C4-2B (cell line): ENCODE measurements at regions not wholly inside any gene's neighbourhood (a gene's known extent, or its start where the extent isn't known, plus 50 kb on each side); places are given as distances from the start of the nearest gene placed in this dataset.
"Not testable (repeated sequence)": the region's sequence is repeated elsewhere in the genome, so short reads cannot be mapped to it uniquely, and the experiment has no call there.

Experiments
- H3K27ac ChIP-seq: fragments of 450-650 bp; 2 replicates; pipeline ENCODE4 v1.5.1; 2017
- ZFX ChIP-seq: fragments of 450-650 bp; IDR thresholded peaks from 2 replicates; pipeline ENCODE4 v1.6.1; 2017
- TF ChIP-seq, protein P1 (sequence below): fragments of 450-650 bp; conservative IDR thresholded peaks from 2 replicates; pipeline ENCODE4 v1.5.1; 2017; ENCODE audit warnings: mild to moderate bottlenecking

DNA sequence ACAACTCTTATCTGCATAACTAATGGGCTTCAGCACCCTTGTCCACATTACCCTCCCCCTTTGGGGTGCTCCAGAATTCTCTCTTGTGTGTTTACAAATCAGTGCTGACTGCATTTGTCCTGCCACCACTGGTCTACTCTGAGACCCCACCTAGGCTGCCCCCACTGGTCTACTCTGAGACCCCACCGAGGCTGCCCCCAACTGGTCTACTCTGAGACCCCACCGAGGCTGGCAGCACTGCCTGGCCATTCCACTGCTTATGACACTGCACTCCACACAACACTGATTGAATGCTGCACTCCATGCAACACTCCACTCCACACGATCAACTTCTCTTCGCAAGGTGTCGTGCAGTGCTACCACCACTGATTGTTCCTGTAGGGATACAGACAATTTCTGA lies 1459.2 kb upstream of the SLC10A2 start:
- no peak overlapping the region for H3K27ac ChIP-seq
- TF ChIP-seq, protein P1, sequence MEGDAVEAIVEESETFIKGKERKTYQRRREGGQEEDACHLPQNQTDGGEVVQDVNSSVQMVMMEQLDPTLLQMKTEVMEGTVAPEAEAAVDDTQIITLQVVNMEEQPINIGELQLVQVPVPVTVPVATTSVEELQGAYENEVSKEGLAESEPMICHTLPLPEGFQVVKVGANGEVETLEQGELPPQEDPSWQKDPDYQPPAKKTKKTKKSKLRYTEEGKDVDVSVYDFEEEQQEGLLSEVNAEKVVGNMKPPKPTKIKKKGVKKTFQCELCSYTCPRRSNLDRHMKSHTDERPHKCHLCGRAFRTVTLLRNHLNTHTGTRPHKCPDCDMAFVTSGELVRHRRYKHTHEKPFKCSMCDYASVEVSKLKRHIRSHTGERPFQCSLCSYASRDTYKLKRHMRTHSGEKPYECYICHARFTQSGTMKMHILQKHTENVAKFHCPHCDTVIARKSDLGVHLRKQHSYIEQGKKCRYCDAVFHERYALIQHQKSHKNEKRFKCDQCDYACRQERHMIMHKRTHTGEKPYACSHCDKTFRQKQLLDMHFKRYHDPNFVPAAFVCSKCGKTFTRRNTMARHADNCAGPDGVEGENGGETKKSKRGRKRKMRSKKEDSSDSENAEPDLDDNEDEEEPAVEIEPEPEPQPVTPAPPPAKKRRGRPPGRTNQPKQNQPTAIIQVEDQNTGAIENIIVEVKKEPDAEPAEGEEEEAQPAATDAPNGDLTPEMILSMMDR, result no peak
- TF ChIP-seq ZFX, result no peak

DNA sequence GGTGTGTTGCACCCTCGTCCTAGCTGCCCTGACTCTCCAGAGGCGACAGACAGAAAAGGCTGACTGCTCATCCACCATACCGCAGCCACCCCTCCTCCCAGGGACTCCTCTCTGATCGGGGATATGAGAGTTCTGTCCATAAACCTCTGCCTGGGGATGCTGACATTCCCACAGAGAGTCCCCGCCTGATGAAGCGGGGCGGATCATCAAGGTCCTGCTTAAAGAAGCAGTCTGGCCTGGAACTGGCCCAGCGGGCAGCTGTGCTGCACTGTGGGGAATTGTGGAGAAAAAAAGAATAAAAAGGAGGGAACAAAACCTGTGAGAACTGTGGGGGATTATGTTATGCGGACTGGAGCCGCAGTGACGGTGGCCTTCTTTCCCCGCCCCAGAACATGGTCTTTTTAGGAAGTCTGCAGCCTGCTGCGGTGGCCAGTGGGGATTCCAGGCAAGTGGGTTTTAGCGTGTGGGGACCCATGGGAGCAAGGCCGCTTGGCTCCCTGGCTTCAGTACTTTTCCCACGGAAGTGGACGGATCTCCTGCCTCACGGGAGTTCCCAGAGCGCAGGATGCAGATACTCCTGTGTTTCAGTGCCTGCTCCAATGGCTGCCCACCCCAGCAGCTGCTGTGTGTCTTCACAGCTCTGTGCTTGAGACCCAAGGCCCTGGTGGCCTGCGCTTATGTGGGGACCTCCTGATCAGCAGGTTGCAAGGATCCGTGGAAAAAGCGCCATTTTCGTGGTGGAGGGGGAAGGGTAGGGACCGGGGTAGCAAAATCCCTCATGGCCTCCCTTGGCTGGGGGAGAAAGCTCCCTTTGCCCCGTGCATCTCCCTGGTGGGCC lies 1456.2 kb upstream of the SLC10A2 start:
- no peak overlapping the region for H3K27ac ChIP-seq
- no peak for TF ChIP-seq ZFX
- TF ChIP-seq, protein P1, result no peak

DNA sequence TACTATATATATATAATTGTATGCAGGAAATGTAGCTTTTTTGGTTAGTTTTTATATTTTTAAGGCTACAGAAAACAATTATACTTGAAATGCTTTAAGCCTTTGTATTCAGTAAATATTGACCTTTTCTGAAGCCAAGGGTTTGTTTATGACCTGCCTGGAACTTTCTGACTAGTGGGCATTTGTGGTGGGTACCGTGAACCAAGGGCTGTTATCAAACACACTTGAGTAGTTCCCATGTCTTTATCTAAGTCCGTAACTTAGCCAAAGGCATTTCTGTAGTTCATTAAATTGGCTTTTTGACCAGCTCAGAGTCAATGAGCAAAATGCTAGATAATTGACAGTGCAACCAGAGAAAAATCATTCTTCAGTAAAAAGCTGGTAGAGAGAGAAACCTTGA lies 1444.2 kb upstream of the SLC10A2 start:
- H3K27ac ChIP-seq, result no peak overlapping the region
- TF ChIP-seq, protein P1, result no peak
- TF ChIP-seq ZFX, result no peak

DNA sequence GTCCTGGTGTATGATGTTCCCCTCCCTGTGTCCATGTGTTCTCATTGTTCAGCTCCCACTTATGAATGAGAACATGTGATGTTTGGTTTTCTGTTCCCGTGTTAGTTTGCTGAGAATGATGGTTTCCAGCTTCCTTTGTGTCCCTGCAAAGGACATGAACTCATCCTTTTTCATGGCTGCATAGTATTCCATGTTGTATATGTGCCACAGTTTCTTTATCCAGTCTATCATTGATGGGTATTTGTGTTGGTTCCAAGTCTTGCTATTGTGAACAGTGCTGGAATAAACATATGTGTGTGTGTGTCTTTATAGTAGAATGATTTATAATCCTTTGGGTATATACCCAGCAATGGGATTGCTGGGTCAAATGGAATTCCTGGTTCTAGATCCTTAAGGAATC lies 1427.3 kb upstream of the SLC10A2 start:
- H3K27ac ChIP-seq, result not testable (repeated sequence)

DNA sequence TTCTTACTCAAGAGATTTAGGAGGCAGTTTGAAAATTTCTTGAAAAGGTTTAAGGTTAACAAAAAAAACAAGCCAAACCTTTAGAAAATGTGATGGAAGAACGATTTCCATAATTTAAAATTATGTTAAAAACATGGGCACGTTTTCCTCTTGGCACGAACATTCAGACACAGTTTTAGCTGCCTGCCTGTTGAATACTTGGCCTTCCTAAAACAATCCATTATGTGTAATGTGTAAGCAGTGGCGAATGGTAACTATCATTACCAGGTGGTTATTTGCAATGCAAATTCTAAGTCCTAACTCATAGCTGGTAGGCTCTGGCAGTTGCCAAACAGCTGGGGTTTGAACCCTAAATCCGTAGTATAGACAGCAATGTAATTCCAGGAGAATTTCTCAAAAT lies 1425.7 kb upstream of the SLC10A2 start:
- H3K27ac ChIP-seq, result no peak overlapping the region
- TF ChIP-seq, protein P1, result no peak
- no peak for TF ChIP-seq ZFX

DNA sequence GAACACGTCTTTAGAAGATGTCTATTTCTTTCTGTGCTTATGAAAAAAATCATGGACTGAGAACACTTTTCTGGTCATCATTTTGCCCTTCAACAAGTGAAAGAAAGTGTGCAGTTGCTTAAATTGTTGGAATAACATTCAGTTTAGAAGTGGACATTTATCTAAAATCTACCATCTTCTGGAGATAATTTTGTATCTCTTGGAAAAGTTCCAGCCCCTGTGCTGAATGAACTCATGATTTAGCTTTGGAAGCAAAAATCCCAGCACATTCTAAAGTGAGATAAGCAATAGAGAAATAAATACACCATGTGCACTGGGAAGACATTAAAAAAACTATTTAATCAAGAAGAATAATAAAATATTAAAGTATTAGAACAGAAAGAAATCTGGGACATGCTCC lies 1420.8 kb upstream of the SLC10A2 start:
- no peak overlapping the region for H3K27ac ChIP-seq
- no peak for TF ChIP-seq ZFX
- TF ChIP-seq, protein P1, result no peak

DNA sequence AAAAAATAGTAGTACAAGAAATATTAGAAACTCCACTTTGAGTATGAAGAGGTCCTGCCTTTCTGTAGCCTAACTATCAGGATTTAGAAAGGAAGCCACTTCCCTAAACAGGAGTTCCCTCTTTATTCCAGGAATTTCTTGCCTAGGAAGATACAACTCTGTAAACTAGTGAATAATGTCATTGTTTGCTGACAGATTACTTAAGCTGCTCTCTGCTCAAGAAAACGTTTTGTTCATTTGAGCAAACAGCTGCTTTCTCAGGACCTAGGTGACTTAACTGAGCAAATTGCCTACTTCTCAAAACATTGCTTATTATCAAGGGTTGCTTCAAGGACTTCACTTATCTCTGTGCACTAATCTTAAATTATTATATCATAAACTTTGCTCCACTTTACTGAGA lies 1419.4 kb upstream of the SLC10A2 start:
- no peak for TF ChIP-seq ZFX
- TF ChIP-seq, protein P1, result no peak
- H3K27ac ChIP-seq, result no peak overlapping the region

DNA sequence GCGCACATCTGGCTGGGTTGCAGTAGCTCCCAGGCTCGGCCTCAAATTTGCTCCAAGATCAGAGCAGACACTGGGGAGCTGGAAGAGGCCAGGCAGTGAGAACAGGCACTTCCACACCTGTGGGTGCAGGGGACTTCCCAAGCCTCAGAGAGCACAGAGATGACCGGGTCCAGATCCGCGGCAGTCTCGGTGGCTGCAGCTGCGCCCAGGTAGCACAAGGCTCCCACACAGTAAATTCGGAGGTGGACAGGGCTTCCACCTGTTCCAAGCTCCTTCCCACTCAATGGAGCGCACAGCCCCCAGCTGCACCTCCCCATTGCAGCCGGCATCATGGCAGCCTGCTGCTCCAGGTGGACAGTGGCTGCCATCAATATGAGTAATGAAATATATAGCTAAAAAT lies 1417.4 kb upstream of the SLC10A2 start:
- H3K27ac ChIP-seq, result no peak overlapping the region
- no peak for TF ChIP-seq ZFX
- TF ChIP-seq, protein P1, result no peak
